Adrenal gland (tissue), 5 donors: ENCODE measurements at regions not wholly inside any gene's neighbourhood (a gene's known extent, or its start where the extent isn't known, plus 50 kb on each side); places are given as distances from the start of the nearest gene placed in this dataset.

Source experiments
- CTCF ChIP-seq, 6 experiments: fragments of 450-650 bp in 4 of 6; fragments of 200-600 bp in 2 of 6; sonication (generic) in 1 of 6; IDR thresholded peaks; 1 replicate in 5 of 6; 2 replicates in 1 of 6; pipeline versions ENCODE4 v1.5.1 to v1.8.0; 2016 to 2021; ENCODE audit warnings: antibody characterized with exemption in 6 of 6, mild to moderate bottlenecking in 2 of 6, moderate library complexity in 1 of 6
- POLR2A ChIP-seq, 2 donors: fragments of 450-650 bp; IDR thresholded peaks; one replicate each; pipeline ENCODE4 v1.6.1; 2017; ENCODE audit warnings: antibody characterized with exemption in 2 of 2, mild to moderate bottlenecking in 2 of 2, moderate library complexity in 1 of 2
- donor health status: DM: no; HTN: no; CAD: no.

- no peak for TF ChIP-seq CTCF (IDR thresholded peaks at IDR 0.05)
- no peak for TF ChIP-seq POLR2A (IDR thresholded peaks at IDR 0.05)
Observed at GRCh38 chr5:39902626-39903025, 477.8 kb upstream of the DAB2 start.
